IMR-90 (cell line): ENCODE measurements at regions not wholly inside any gene's neighbourhood (a gene's known extent, or its start where the extent isn't known, plus 50 kb on each side); places are given as distances from the start of the nearest gene placed in this dataset.

Experiments used
- ATAC-seq: fragments of 200-7000 bp; cut with Tn5 transposase; 2 replicates; pipeline ENCODE4 v1.9.1; 2020; ENCODE audit warnings: low read depth, mild to moderate bottlenecking, moderate library complexity
- BruUV-seq: library from RNA; stranded (reverse); fragments of 400-500 nt; replicated peaks from 2 replicates; lab custom pipeline; 2021; lab: Mats Ljungman, UMichigan
- CTCF ChIA-PET: fragments of 300-600 bp; formaldehyde crosslinking; extraction: SDS; loops from one replicate; lab custom pipeline; 2021; ENCODE audit warnings: antibody characterized with exemption; lab: Yijun Ruan, JAX
- POLR2A ChIA-PET: fragments of 300-600 bp; sonication (Branson Sonifier 250); formaldehyde crosslinking; loops from one replicate; lab custom pipeline; 2022; ENCODE audit warnings: antibody characterized with exemption; ENCODE audit not compliant: unreplicated experiment; lab: Charles Lee
- DNase-seq: peaks from one replicate; pipeline ENCODE4 v3.0.0; 2013
- H2AFZ ChIP-seq: replicated peaks from 2 replicates; pipeline ENCODE3; 2013; ENCODE audit warnings: low read length, mild to moderate bottlenecking; ENCODE audit not compliant: poor library complexity
- H2AK5ac ChIP-seq: 2 replicates; pipeline ENCODE4 v1.6.1; 2013; ENCODE audit warnings: low read depth, low read length, inconsistent platforms
- H2AK9ac ChIP-seq: replicated peaks from 2 replicates; pipeline ENCODE3; 2013; ENCODE audit warnings: mild to moderate bottlenecking, low read depth, low read length, moderate library complexity; ENCODE audit not compliant: poor library complexity
- H2BK120ac ChIP-seq: 2 replicates; pipeline ENCODE4 v1.6.1; 2013; ENCODE audit warnings: low read depth, low read length, inconsistent platforms
- H2BK15ac ChIP-seq: 3 replicates; pipeline ENCODE4 v1.6.1; 2013; ENCODE audit warnings: low read depth, low read length, inconsistent platforms
- H2BK20ac ChIP-seq: 2 replicates; pipeline ENCODE4 v1.6.1; 2013; ENCODE audit warnings: low read depth, mild to moderate bottlenecking, inconsistent platforms, low read length, moderate library complexity
- H2BK5ac ChIP-seq: 2 replicates; pipeline ENCODE4 v1.6.1; 2013; ENCODE audit warnings: mild to moderate bottlenecking, low read depth, low read length, inconsistent platforms; ENCODE audit not compliant: poor library complexity, severe bottlenecking
- H3K14ac ChIP-seq: replicated peaks from 2 replicates; pipeline ENCODE4 v1.6.1; 2013; ENCODE audit warnings: low read depth, low read length, inconsistent platforms
- H3K18ac ChIP-seq: 2 replicates; pipeline ENCODE4 v1.6.1; 2013; ENCODE audit warnings: low read depth, low read length, control low read depth
- H3K23ac ChIP-seq: 2 replicates; pipeline ENCODE4 v1.6.1; 2013; ENCODE audit warnings: low read depth, low read length, inconsistent platforms
- H3K27ac ChIP-seq: 2 replicates; pipeline ENCODE4 v1.5.1; 2013; ENCODE audit warnings: mild to moderate bottlenecking, control low read depth, low read length; ENCODE audit not compliant: insufficient read depth
- H3K27me3 ChIP-seq: 2 replicates; pipeline ENCODE4 v1.6.1; 2013; ENCODE audit warnings: low read length; ENCODE audit not compliant: control insufficient read depth, insufficient read depth
- H3K36me3 ChIP-seq: 2 replicates; pipeline ENCODE4 v1.6.1; 2013; ENCODE audit warnings: low read length, mixed read lengths; ENCODE audit not compliant: control insufficient read depth, insufficient read depth
- H3K4ac ChIP-seq: 2 replicates; pipeline ENCODE4 v1.6.1; 2013; ENCODE audit warnings: low read depth, low read length, inconsistent platforms
- H3K4me1 ChIP-seq: 2 replicates; pipeline ENCODE4 v1.6.1; 2013; ENCODE audit warnings: low read length, mixed read lengths; ENCODE audit not compliant: control insufficient read depth, insufficient read depth
- H3K4me2 ChIP-seq: 2 replicates; pipeline ENCODE4 v1.6.1; 2013; ENCODE audit warnings: low read depth, mild to moderate bottlenecking, control low read depth, low read length, moderate library complexity
- H3K4me3 ChIP-seq: 2 replicates; pipeline ENCODE4 v1.5.1; 2013; ENCODE audit warnings: low read depth, mild to moderate bottlenecking, control low read depth, low read length, moderate library complexity; ENCODE audit not compliant: insufficient read depth
- H3K56ac ChIP-seq: 2 replicates; pipeline ENCODE4 v1.6.1; 2013; ENCODE audit warnings: low read length, inconsistent platforms; ENCODE audit not compliant: insufficient read depth; ENCODE audit errors: extremely low read depth
- H3K79me1 ChIP-seq, 2 experiments: 2 replicates each; pipeline ENCODE4 v1.6.1; 2013; ENCODE audit warnings: low read length in 2 of 2, inconsistent platforms in 1 of 2, low read depth in 1 of 2
- H3K9ac ChIP-seq: 2 replicates; pipeline ENCODE4 v1.6.1; 2013; ENCODE audit warnings: low read depth, low read length, control low read depth
- H3K9me1 ChIP-seq: 2 replicates; pipeline ENCODE4 v1.6.1; 2013; ENCODE audit warnings: low read length, inconsistent platforms; ENCODE audit not compliant: insufficient read depth
- H3K9me3 ChIP-seq: 2 replicates; pipeline ENCODE4 v1.6.1; 2013; ENCODE audit warnings: low read length; ENCODE audit not compliant: control insufficient read depth, insufficient read depth
- H4K20me1 ChIP-seq: 2 replicates; pipeline ENCODE4 v1.6.1; 2013; ENCODE audit warnings: low read length, inconsistent platforms; ENCODE audit not compliant: insufficient read depth
- H4K5ac ChIP-seq: 2 replicates; pipeline ENCODE4 v1.6.1; 2013; ENCODE audit warnings: mild to moderate bottlenecking, low read depth, low read length, control low read depth
- H4K8ac ChIP-seq, 2 experiments: 2 replicates each; pipeline ENCODE4 v1.6.1; 2013; ENCODE audit warnings: low read depth in 2 of 2, low read length in 2 of 2, control low read depth in 1 of 2, inconsistent platforms in 1 of 2
- H4K91ac ChIP-seq: 2 replicates; pipeline ENCODE4 v1.6.1; 2013; ENCODE audit warnings: low read depth, low read length, inconsistent platforms; ENCODE audit not compliant: insufficient read depth
- BHLHE40 ChIP-seq: fragments of 150-350 bp; IDR thresholded peaks from 2 replicates; pipeline ENCODE4 v1.6.1; 2016; ENCODE audit warnings: mild to moderate bottlenecking, low read depth, low read length
- CTCF ChIP-seq: conservative IDR thresholded peaks from 2 replicates; pipeline ENCODE4 v1.5.1; 2012; ENCODE audit warnings: mild to moderate bottlenecking, low read depth, low read length, improper control_type of control experiment
- FOS ChIP-seq: fragments of 150-350 bp; IDR thresholded peaks from 2 replicates; pipeline ENCODE4 v1.6.1; 2016; ENCODE audit warnings: low read depth, low read length
- MAFK ChIP-seq: IDR thresholded peaks from 2 replicates; pipeline ENCODE4 v1.6.1; 2012; ENCODE audit warnings: low read depth, low read length, improper control_type of control experiment
- RCOR1 ChIP-seq: IDR thresholded peaks from 2 replicates; pipeline ENCODE4 v1.6.1; 2012; ENCODE audit warnings: mild to moderate bottlenecking, low read length, improper control_type of control experiment; ENCODE audit not compliant: insufficient replicate concordance
- SMC3 ChIP-seq: fragments of 150-350 bp; IDR thresholded peaks from 2 replicates; pipeline ENCODE4 v1.6.1; 2016; ENCODE audit warnings: low read depth, mild to moderate bottlenecking, antibody characterized with exemption, low read length, moderate library complexity
- USF2 ChIP-seq: fragments of 150-350 bp; IDR thresholded peaks from 2 replicates; pipeline ENCODE4 v1.6.1; 2017; ENCODE audit warnings: mild to moderate bottlenecking, antibody characterized with exemption, low read length, low read depth
- WGBS, 2 experiments: methylation state at CpG; one replicate each; pipeline versions ENCODE4 v1.1.5 to v1.1.7; 2013; ENCODE audit warnings: missing lambda C conversion rate in 2 of 2; ENCODE audit not compliant: insufficient read length in 1 of 2; ENCODE audit errors: extremely low coverage in 2 of 2; 5-methylcytosine and 5-hydroxymethylcytosine counted together
- dilution Hi-C: fragments of 300-500 bp; cut with HindIII; formaldehyde crosslinking; loops from one replicate; pipeline ENCODE4 v1.14.3; 2018; ENCODE audit warnings: low sequenced_read_pairs; ENCODE audit not compliant: unreplicated experiment
- in situ Hi-C: fragments of 300-500 bp; cut with MboI; formaldehyde crosslinking; loops from 3 replicates; pipeline ENCODE4 v1.14.3; 2019; ENCODE audit warnings: low sequenced_read_pairs, inconsistent platforms, mixed read lengths
- intact Hi-C: fragments of 100-400 bp; cut with micrococcal nuclease; formaldehyde crosslinking; loops from 2 replicates; pipeline ENCODE4 v1.10.0; 2022

- Histone ChIP-seq H3K4ac (no peak overlapping the region), H2BK20ac (no peak overlapping the region), H2AK9ac (no peak overlapping the region), H3K4me3 (no peak overlapping the region), H3K9me3 (peaks cover 43% of the 10 kb centered on the region), H4K91ac (no peak overlapping the region), H2BK5ac (no peak overlapping the region), H2AK5ac (no peak overlapping the region), H3K18ac (no peak overlapping the region), H2BK15ac (no peak overlapping the region), H3K9ac (no peak overlapping the region), H3K9me1 (no peaks in the 10 kb centered on the region), H4K20me1 (no peaks in the 10 kb centered on the region), H3K4me2 (no peak overlapping the region), H2BK120ac (no peak overlapping the region), H4K5ac (no peak overlapping the region), H4K8ac (no peak overlapping the region), H3K14ac (no peak overlapping the region), H3K27ac (no peak overlapping the region), H3K36me3 (no peaks in the 10 kb centered on the region), H3K4me1 (no peaks in the 10 kb centered on the region), H2AFZ (no peak overlapping the region), H3K23ac (no peak overlapping the region), H3K56ac (no peak overlapping the region), H3K79me1 (no peaks in the 10 kb centered on the region), H3K27me3 (no peaks in the 10 kb centered on the region)
- dilution Hi-C loops, result no loop called here
- DNase-seq, result no peak
- ChIA-PET CTCF (no interaction called here), POLR2A (no interaction called here)
- WGBS, 2 experiments, result 48% methylated on average over 3 of the region's 13 CpGs; no CpG with 5 or more reads in 1 of the 2 experiments
- in situ Hi-C loops, result no loop called here
- TF ChIP-seq CTCF, result no peak
- no peak for TF ChIP-seq BHLHE40
- no peak for TF ChIP-seq SMC3
- TF ChIP-seq FOS, result no peak
- TF ChIP-seq RCOR1, result no peak
- TF ChIP-seq MAFK, result no peak
- TF ChIP-seq USF2, result no peak
- intact Hi-C loops, result no loop called here
- no peak for ATAC-seq
- no TSS peak for BruUV-seq
Observed at GRCh38 chr5:2297991-2298390, 415.3 kb upstream of the IRX4 start.
